H9 (cell line): ENCODE measurements at regions not wholly inside any gene's neighbourhood (a gene's known extent, or its start where the extent isn't known, plus 50 kb on each side); places are given as distances from the start of the nearest gene placed in this dataset.

ENCODE experiments used
- DNase-seq: peaks from one replicate; pipeline ENCODE4 v3.0.0-alpha.2; 2017
- H2AFZ ChIP-seq: one replicate; pipeline ENCODE4 v1.6.1; 2013; ENCODE audit warnings: mild to moderate bottlenecking, low read length, control low read depth, moderate library complexity
- H2AK5ac ChIP-seq: 2 replicates; pipeline ENCODE4 v1.6.1; 2013; ENCODE audit warnings: low read length, control low read depth, mixed read lengths; ENCODE audit not compliant: insufficient read length
- H2BK120ac ChIP-seq: one replicate; pipeline ENCODE4 v1.6.1; 2013; ENCODE audit warnings: low read depth, mild to moderate bottlenecking, low read length, control low read depth, inconsistent platforms; ENCODE audit not compliant: poor library complexity, severe bottlenecking
- H2BK12ac ChIP-seq: 2 replicates; pipeline ENCODE4 v1.6.1; 2013; ENCODE audit warnings: low read length, control low read depth, mixed read lengths, low read depth; ENCODE audit not compliant: insufficient read length
- H2BK15ac ChIP-seq: 2 replicates; pipeline ENCODE4 v1.6.1; 2013; ENCODE audit warnings: low read depth, low read length, control low read depth
- H2BK20ac ChIP-seq: one replicate; pipeline ENCODE4 v1.6.1; 2013; ENCODE audit warnings: low read depth, mild to moderate bottlenecking, low read length, control low read depth, inconsistent platforms; ENCODE audit not compliant: poor library complexity, severe bottlenecking
- H2BK5ac ChIP-seq: 2 replicates; pipeline ENCODE4 v1.6.1; 2013; ENCODE audit warnings: low read length, control low read depth, mixed read lengths; ENCODE audit not compliant: insufficient read length
- H3K14ac ChIP-seq: 2 replicates; pipeline ENCODE4 v1.6.1; 2013; ENCODE audit warnings: low read length, control low read depth; ENCODE audit not compliant: insufficient read depth
- H3K18ac ChIP-seq: 2 replicates; pipeline ENCODE4 v1.6.1; 2013; ENCODE audit warnings: low read depth, mild to moderate bottlenecking, mixed read lengths, low read length, control low read depth; ENCODE audit not compliant: insufficient read length
- H3K23ac ChIP-seq: 2 replicates; pipeline ENCODE4 v1.6.1; 2013; ENCODE audit warnings: low read length, control low read depth, mixed read lengths, low read depth; ENCODE audit not compliant: insufficient read length
- H3K23me2 ChIP-seq: 2 replicates; pipeline ENCODE4 v1.6.1; 2013; ENCODE audit warnings: low read depth, mild to moderate bottlenecking, mixed read lengths, low read length, control low read depth; ENCODE audit not compliant: insufficient read length, poor library complexity, severe bottlenecking
- H3K27ac ChIP-seq: 2 replicates; pipeline ENCODE4 v1.5.1; 2013; ENCODE audit warnings: low read length, control low read depth, mixed read lengths, low read depth; ENCODE audit not compliant: insufficient read length
- H3K27me3 ChIP-seq: 2 replicates; pipeline ENCODE4 v1.6.1; 2013; ENCODE audit warnings: low read length, control low read depth, inconsistent platforms; ENCODE audit not compliant: insufficient read depth
- H3K4ac ChIP-seq: 2 replicates; pipeline ENCODE4 v1.6.1; 2013; ENCODE audit warnings: low read depth, mild to moderate bottlenecking, control low read depth, inconsistent platforms, low read length, moderate library complexity
- H3K4me1 ChIP-seq: 2 replicates; pipeline ENCODE4 v1.6.1; 2013; ENCODE audit warnings: low read length, control low read depth, inconsistent platforms; ENCODE audit not compliant: insufficient read depth
- H3K4me2 ChIP-seq: 2 replicates; pipeline ENCODE4 v1.6.1; 2013; ENCODE audit warnings: low read length, control low read depth, mixed read lengths; ENCODE audit not compliant: insufficient read length, insufficient read depth
- H3K56ac ChIP-seq: 2 replicates; pipeline ENCODE4 v1.6.1; 2013; ENCODE audit warnings: low read depth, mild to moderate bottlenecking, mixed read lengths, low read length, control low read depth; ENCODE audit not compliant: insufficient read length
- H3K79me1 ChIP-seq: 2 replicates; pipeline ENCODE4 v1.6.1; 2013; ENCODE audit warnings: low read depth, mild to moderate bottlenecking, moderate library complexity, low read length, control low read depth, inconsistent platforms; ENCODE audit not compliant: insufficient read depth, poor library complexity, severe bottlenecking
- H3K79me2 ChIP-seq: 2 replicates; pipeline ENCODE4 v1.6.1; 2013; ENCODE audit warnings: low read length, control low read depth, inconsistent platforms; ENCODE audit not compliant: insufficient read depth
- H3K9ac ChIP-seq: 2 replicates; pipeline ENCODE4 v1.6.1; 2013; ENCODE audit warnings: low read length, control low read depth, mixed read lengths; ENCODE audit not compliant: insufficient read length; ENCODE audit errors: extremely low read depth
- H3K9me3 ChIP-seq: one replicate; pipeline ENCODE4 v1.6.1; 2013; ENCODE audit warnings: low read depth, low read length, inconsistent platforms; ENCODE audit not compliant: control insufficient read depth
- H3T11ph ChIP-seq: one replicate; pipeline ENCODE4 v1.6.1; 2013; ENCODE audit warnings: mild to moderate bottlenecking, low read length, control low read depth, inconsistent platforms
- H4K20me1 ChIP-seq: one replicate; pipeline ENCODE4 v1.6.1; 2013; ENCODE audit not compliant: control insufficient read depth, insufficient read length, insufficient read depth
- H4K5ac ChIP-seq: 2 replicates; pipeline ENCODE4 v1.6.1; 2013; ENCODE audit warnings: low read depth, mild to moderate bottlenecking, mixed read lengths, low read length, control low read depth; ENCODE audit not compliant: insufficient read length
- H4K8ac ChIP-seq: replicated peaks from 2 replicates; pipeline ENCODE4 v1.6.1; 2013; ENCODE audit warnings: low read length, control low read depth, mixed read lengths, low read depth; ENCODE audit not compliant: insufficient read length
- H4K91ac ChIP-seq: 2 replicates; pipeline ENCODE4 v1.6.1; 2013; ENCODE audit warnings: low read depth, mild to moderate bottlenecking, moderate library complexity, mixed read lengths, low read length, control low read depth; ENCODE audit not compliant: insufficient read length
- H3K27ac Mint-ChIP-seq, 3 experiments: 2 replicates in 2 of 3; 3 replicates in 1 of 3; pipeline ENCODE4 v1.8.0; 2020 to 2021; ENCODE audit warnings: mixed read lengths in 3 of 3, mild to moderate bottlenecking in 1 of 3, moderate library complexity in 1 of 3
- H3K27me3 Mint-ChIP-seq: 2 replicates; pipeline ENCODE4 v1.8.0; 2021; ENCODE audit warnings: low read depth, mild to moderate bottlenecking, moderate library complexity, mixed read lengths
- H3K36me3 Mint-ChIP-seq, 3 experiments: 2 replicates in 2 of 3; 3 replicates in 1 of 3; pipeline ENCODE4 v1.8.0; 2020 to 2021; ENCODE audit warnings: low read depth in 3 of 3, mixed read lengths in 3 of 3; ENCODE audit not compliant: insufficient read depth in 1 of 3
- H3K4me1 Mint-ChIP-seq, 2 experiments: 2 replicates each; pipeline ENCODE4 v1.8.0; 2020; ENCODE audit warnings: mixed read lengths in 2 of 2
- H3K4me3 Mint-ChIP-seq, 2 experiments: 2 replicates in 1 of 2; 3 replicates in 1 of 2; pipeline ENCODE4 v1.8.0; 2020 to 2021; ENCODE audit warnings: mild to moderate bottlenecking in 2 of 2, mixed read lengths in 2 of 2, moderate library complexity in 1 of 2
- H3K9me3 Mint-ChIP-seq, 2 experiments: 2 replicates in 1 of 2; 3 replicates in 1 of 2; pipeline ENCODE4 v1.8.0; 2020; ENCODE audit warnings: mild to moderate bottlenecking in 2 of 2, mixed read lengths in 2 of 2, moderate library complexity in 1 of 2
- TF ChIP-seq, protein P1 (sequence below): fragments of 200-600 bp; sonication (generic); conservative IDR thresholded peaks from 3 replicates; pipeline ENCODE4 v1.8.0; 2021; ENCODE audit warnings: antibody characterized with exemption, mild to moderate bottlenecking

DNA sequence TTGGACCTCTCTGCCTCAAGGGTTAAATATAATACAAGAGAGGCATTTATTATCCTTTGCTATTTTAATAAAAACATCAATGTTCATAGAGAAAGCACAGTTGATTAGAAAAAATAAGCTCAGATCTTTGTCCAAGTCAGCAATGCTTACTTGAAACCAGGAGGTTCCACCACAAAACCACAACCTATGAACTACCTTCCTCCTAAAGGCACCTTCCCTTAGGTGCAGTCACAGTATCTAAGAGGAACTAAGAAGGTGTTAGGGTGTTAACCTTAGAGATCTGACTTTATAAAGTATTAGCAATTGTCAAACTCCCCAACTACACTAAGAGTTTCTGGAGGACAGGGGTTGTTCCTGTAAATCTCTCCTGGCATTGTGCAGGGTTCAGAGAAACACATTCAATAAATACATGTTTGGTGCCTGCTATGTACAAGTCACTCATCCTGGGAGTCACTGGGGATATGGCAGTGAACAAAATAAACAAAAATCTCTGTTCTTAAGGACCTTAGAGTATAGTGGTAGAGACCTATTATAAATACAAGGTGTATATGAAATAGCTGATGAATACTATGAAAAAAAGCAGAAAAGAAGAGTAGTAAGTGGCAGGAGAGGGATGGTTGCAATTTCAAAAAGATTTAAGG lies 208.6 kb downstream of the NFKBIZ start:
- no peaks in the 10 kb centered on the region for H3K23me2 ChIP-seq
- H3K14ac ChIP-seq, result no peak overlapping the region
- no peak overlapping the region for H3T11ph ChIP-seq
- H3K18ac ChIP-seq, result no peak overlapping the region
- H4K20me1 ChIP-seq, result no peaks in the 10 kb centered on the region
- H3K56ac ChIP-seq, result no peak overlapping the region
- no peak overlapping the region for H2BK15ac ChIP-seq
- H3K4me2 ChIP-seq, result no peak overlapping the region
- no peak overlapping the region for H2AK5ac ChIP-seq
- no peak overlapping the region for H4K5ac ChIP-seq
- no peaks in the 10 kb centered on the region for H3K9me3 ChIP-seq
- no peak for DNase-seq
- TF ChIP-seq, protein P1, sequence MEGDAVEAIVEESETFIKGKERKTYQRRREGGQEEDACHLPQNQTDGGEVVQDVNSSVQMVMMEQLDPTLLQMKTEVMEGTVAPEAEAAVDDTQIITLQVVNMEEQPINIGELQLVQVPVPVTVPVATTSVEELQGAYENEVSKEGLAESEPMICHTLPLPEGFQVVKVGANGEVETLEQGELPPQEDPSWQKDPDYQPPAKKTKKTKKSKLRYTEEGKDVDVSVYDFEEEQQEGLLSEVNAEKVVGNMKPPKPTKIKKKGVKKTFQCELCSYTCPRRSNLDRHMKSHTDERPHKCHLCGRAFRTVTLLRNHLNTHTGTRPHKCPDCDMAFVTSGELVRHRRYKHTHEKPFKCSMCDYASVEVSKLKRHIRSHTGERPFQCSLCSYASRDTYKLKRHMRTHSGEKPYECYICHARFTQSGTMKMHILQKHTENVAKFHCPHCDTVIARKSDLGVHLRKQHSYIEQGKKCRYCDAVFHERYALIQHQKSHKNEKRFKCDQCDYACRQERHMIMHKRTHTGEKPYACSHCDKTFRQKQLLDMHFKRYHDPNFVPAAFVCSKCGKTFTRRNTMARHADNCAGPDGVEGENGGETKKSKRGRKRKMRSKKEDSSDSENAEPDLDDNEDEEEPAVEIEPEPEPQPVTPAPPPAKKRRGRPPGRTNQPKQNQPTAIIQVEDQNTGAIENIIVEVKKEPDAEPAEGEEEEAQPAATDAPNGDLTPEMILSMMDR, result no peak
- no peak overlapping the region for H2AFZ ChIP-seq
- Mint-ChIP-seq H3K4me3 (no peak overlapping the region), H3K9me3 (no peaks in the 10 kb centered on the region), H3K4me1 (no peaks in the 10 kb centered on the region), H3K27ac (no peak overlapping the region), H3K36me3 (no peaks in the 10 kb centered on the region), H3K27me3 (no peaks in the 10 kb centered on the region)
- no peak overlapping the region for H3K4ac ChIP-seq
- no peak overlapping the region for H3K23ac ChIP-seq
- H4K8ac ChIP-seq, result no peak overlapping the region
- H2BK20ac ChIP-seq, result no peak overlapping the region
- H3K79me2 ChIP-seq, result no peaks in the 10 kb centered on the region
- H3K27me3 ChIP-seq, result no peaks in the 10 kb centered on the region
- H2BK5ac ChIP-seq, result no peak overlapping the region
- H4K91ac ChIP-seq, result no peak overlapping the region
- no peak overlapping the region for H2BK120ac ChIP-seq
- no peak overlapping the region for H2BK12ac ChIP-seq
- no peak overlapping the region for H3K9ac ChIP-seq
- H3K79me1 ChIP-seq, result no peaks in the 10 kb centered on the region
- H3K4me1 ChIP-seq, result no peaks in the 10 kb centered on the region
- no peak overlapping the region for H3K27ac ChIP-seq
